GM21528 (cell line): ENCODE measurements at regions not wholly inside any gene's neighbourhood (a gene's known extent, or its start where the extent isn't known, plus 50 kb on each side); places are given as distances from the start of the nearest gene placed in this dataset.

Experiments
- ATAC-seq: cut with Tn5 transposase; IDR thresholded peaks from one replicate; pipeline ENCODE4 v1.9.1; 2021; ENCODE audit warnings: mild to moderate bottlenecking, moderate library complexity; ENCODE audit not compliant: unreplicated experiment, low FRiP score

- no peak for ATAC-seq
Measured at GRCh38 chr12:82174936-82175335, 183.3 kb downstream of the CCDC59 start.

GRCh38 chr12:82174383-82174782, 183.8 kb downstream of the CCDC59 start:
- no peak for ATAC-seq

DNA sequence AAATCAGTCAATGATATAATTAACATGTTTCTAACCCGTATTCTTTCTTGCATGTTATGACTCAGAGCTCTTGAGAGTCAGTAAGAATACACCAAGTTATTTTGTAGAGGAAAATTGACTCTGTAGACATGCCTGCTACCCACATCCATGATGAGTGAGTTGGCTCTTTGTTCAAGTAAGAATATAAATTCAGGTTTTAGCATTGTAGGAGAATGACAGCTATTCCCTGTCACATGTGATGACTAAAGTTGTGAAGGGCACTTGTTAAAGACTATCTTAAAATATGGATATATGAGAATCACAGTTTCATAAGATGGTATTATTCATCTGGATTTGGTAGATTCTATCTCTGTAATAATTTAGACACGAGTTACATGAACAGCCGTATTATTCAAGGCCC, 209.1 kb downstream of the CCDC59 start:
- ATAC-seq, result no peak

GRCh38 chr12:82146740-82147139, 211.4 kb downstream of the CCDC59 start:
- ATAC-seq, result no peak

GRCh38 chr12:82144505-82144904, 213.7 kb downstream of the CCDC59 start:
- no peak for ATAC-seq

GRCh38 chr12:82132390-82132789, 225.8 kb downstream of the CCDC59 start:
- no peak for ATAC-seq

- ATAC-seq, result no peak
Measured at GRCh38 chr12:82130762-82131161, 227.4 kb downstream of the CCDC59 start.

DNA sequence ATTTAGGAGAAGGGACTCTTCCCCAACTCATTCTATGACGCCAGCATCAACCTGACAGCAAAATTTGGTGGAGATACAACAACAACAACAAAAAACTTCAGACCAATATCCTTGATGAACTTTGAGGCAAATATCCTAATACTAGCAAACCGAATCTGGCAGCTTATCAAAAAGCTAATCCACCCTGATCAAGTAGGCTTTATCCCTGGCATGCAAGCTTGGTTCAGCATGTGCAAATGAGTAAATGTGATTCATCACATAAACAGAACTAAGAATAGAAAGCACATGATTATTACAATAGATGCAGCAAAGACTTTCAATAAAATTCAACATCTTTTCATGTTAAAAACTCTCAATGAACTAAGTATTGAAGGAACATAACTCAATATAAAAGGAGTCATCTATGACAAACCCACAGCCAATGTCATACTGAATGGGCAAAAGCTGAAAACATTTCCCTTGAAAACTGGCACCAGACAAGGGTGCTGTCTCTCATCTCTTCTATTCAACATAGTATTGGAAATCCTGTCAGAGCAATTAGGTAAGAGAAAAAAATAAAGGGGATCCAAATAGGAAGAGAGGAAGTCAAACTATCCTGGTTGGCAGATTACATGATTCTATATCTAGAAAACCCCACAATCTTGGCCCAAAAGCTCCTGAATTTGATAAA, 233.3 kb downstream of the CCDC59 start:
- no peak for ATAC-seq

GRCh38 chr12:82121545-82121944, 236.6 kb downstream of the CCDC59 start:
- ATAC-seq, result no peak

DNA sequence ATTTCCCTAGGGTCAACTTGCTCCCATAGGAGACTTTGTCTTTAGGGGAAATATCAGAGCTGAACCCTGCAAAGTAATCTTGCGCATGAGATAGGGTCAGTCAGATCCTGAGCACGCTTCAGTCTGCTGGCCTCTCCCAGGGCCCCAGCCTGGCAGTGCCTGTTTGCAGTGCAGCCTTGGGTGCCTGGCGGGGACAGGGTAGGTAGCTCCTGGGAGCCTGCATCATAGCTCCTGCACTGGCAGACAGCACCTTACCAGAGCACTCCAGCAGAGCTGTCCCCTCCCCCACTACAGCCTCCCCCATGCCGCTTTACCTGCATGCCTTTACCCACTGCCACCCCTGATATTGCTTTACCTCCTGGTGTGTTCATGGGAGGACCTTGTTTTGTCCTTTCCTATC, 237.3 kb downstream of the CCDC59 start:
- no peak for ATAC-seq

GRCh38 chr12:82109243-82109642, 248.9 kb downstream of the CCDC59 start:
- ATAC-seq, result no peak

GRCh38 chr12:82108615-82109014, 249.6 kb downstream of the CCDC59 start:
- ATAC-seq, result no peak

- no peak for ATAC-seq
Measured at GRCh38 chr12:82099216-82099615, 259.0 kb downstream of the CCDC59 start.

GRCh38 chr12:82097877-82098276, 260.3 kb downstream of the CCDC59 start:
- no peak for ATAC-seq

DNA sequence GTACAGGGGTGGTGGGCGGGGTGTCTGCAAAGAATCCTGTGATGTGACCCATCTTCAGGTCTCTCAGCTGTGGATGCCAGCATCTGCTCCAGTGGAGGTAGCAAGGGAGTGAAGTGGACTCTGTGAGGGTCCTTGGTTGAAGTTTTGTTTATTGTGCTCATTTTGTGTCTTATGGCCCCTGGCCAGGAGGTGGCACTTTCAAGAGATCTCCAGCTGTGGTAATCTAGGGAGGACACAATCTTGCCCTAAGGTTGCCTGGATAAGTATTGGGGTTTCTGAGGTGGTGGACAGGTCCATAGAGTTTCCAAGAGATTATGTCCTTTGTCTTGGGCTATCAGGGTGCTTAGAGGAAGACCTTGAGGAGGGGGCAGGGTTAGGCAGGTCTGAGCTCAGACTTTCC, 260.7 kb downstream of the CCDC59 start:
- ATAC-seq, result no peak

DNA sequence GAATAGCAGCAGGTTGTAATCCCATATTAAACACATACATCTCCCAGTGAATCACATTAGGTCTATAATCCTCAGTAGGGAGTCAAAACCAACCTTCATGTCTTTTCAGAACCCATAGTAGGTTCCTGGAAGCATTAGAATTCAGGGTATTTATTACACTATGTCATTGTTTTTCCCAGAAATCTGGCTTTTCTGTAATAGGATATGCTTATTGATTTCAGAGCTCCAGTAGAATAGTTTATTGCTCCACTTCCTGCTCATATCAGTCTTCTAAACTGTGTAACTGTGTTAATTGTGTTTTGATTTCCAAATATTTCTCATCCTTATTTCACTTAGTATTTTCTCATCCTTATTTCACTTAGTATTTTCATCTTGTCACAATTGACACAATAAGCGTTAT, 268.0 kb downstream of the CCDC59 start:
- no peak for ATAC-seq

DNA sequence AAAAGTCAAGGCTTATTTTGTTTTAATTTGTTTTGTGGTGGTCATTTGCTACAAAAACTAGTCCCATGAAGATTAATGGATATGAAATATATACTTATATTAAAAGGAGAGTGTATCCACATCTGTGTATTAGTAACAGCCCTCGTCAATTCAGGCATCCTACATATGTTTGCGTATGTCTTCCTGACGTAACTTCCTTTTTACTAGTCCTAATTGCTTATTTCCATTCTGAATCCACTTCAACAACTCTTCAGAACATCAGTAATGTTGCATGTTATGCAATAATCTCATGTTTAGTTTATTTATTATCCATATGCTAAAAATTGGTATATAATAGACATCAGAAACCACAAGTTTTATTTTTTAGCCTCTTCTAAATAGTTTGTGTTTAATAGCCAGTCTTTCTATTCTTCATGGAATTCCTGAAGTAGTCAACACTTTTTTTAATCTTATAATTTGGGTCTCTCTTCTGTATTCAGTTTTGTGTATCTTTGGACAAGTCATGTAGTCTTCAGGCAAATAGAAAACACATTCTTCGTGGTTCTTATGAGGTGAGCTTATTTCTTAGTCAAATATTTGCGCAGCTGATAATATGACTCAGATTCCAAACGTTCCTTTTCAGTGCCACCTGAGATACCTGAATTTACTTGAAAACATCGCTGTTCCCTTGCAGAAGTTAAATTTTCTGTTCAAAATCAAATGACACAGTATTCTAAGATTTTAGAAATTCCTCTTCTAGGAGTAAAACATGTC, 268.6 kb downstream of the CCDC59 start:
- no peak for ATAC-seq

GRCh38 chr12:82082501-82082900, 275.7 kb downstream of the CCDC59 start:
- no peak for ATAC-seq

GRCh38 chr12:82069931-82070514, 288.2 kb downstream of the CCDC59 start:
- ATAC-seq, result no peak

- no peak for ATAC-seq
Measured at GRCh38 chr12:82058197-82058596, 299.0 kb upstream of the PPFIA2 start.

- ATAC-seq, result no peak
Measured at GRCh38 chr12:82057770-82058169, 298.6 kb upstream of the PPFIA2 start.

GRCh38 chr12:82055391-82055790, 296.2 kb upstream of the PPFIA2 start:
- ATAC-seq, result no peak
